ENCODE measurements at regions not wholly inside any gene's neighbourhood (a gene's known extent, or its start where the extent isn't known, plus 50 kb on each side); places are given as distances from the start of the nearest gene placed in this dataset.

DNA sequence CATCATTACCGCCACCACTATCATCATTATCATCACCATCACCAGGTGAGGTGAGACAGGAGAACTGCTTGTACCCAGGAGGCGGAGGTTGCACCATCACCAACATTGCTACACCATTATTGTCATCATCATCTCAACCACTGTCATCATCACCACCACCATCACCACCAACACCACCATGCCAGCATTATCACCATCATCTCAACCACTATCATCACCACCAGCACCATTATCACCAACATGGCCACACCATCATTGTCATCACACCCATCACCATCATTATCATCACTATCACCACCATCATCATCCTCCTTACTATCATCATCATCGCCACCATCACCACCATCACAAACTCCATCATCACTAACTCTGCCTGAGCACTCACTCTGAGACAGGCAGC lies 661.8 kb upstream of the DEFB115 start:
- no peak for TF ChIP-seq POLR2A (IDR thresholded peaks at IDR 0.05)
- TF ChIP-seq, protein P1, sequence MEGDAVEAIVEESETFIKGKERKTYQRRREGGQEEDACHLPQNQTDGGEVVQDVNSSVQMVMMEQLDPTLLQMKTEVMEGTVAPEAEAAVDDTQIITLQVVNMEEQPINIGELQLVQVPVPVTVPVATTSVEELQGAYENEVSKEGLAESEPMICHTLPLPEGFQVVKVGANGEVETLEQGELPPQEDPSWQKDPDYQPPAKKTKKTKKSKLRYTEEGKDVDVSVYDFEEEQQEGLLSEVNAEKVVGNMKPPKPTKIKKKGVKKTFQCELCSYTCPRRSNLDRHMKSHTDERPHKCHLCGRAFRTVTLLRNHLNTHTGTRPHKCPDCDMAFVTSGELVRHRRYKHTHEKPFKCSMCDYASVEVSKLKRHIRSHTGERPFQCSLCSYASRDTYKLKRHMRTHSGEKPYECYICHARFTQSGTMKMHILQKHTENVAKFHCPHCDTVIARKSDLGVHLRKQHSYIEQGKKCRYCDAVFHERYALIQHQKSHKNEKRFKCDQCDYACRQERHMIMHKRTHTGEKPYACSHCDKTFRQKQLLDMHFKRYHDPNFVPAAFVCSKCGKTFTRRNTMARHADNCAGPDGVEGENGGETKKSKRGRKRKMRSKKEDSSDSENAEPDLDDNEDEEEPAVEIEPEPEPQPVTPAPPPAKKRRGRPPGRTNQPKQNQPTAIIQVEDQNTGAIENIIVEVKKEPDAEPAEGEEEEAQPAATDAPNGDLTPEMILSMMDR (IDR thresholded peaks at IDR 0.05) = no peak
